Astrocyte of the spinal cord (primary cell): ENCODE measurements at regions not wholly inside any gene's neighbourhood (a gene's known extent, or its start where the extent isn't known, plus 50 kb on each side); places are given as distances from the start of the nearest gene placed in this dataset.

ENCODE experiments used
- DNase-seq: peaks from one replicate; pipeline ENCODE4 v3.0.0; 2011; ENCODE audit warnings: low read depth, low spot score
- H3K4me3 ChIP-seq: 2 replicates; pipeline ENCODE4 v1.5.1; 2011; ENCODE audit warnings: low read depth, mild to moderate bottlenecking, low read length, moderate library complexity
- CTCF ChIP-seq: IDR thresholded peaks from 2 replicates; pipeline ENCODE4 v1.5.1; 2012; ENCODE audit warnings: low read depth, mild to moderate bottlenecking, low read length, inconsistent platforms
- in situ Hi-C: cut with HindIII; loops from 2 replicates; pipeline ENCODE4 v1.10.0; 2017; ENCODE audit warnings: low sequenced_read_pairs

- no peak overlapping the region for H3K4me3 ChIP-seq
- in situ Hi-C loops: no loop called here
- no peak for TF ChIP-seq CTCF
- no peak for DNase-seq
Measured at GRCh38 chr9:135214054-135214640, 126.7 kb downstream of the OLFM1 start.

GRCh38 chr9:135214706-135215105 is 127.2 kb downstream of the OLFM1 start:
- in situ Hi-C loops: no loop called here
- H3K4me3 ChIP-seq: no peak overlapping the region
- TF ChIP-seq CTCF: no peak
- DNase-seq: no peak

- TF ChIP-seq CTCF: no peak
- DNase-seq: no peak
- H3K4me3 ChIP-seq: no peak overlapping the region
- in situ Hi-C loops: no loop called here
Measured at GRCh38 chr9:135215571-135216161, 128.2 kb downstream of the OLFM1 start.

- H3K4me3 ChIP-seq: no peak overlapping the region
- TF ChIP-seq CTCF: no peak
- DNase-seq: no peak
- in situ Hi-C loops: no loop called here
Measured at GRCh38 chr9:135216236-135216635, 128.8 kb downstream of the OLFM1 start.

- TF ChIP-seq CTCF: no peak
- in situ Hi-C loops: no loop called here
- H3K4me3 ChIP-seq: no peak overlapping the region
- DNase-seq: no peak
Measured at GRCh38 chr9:135216791-135217441, 129.4 kb downstream of the OLFM1 start.

- TF ChIP-seq CTCF: no peak
- in situ Hi-C loops: no loop called here
- no peak overlapping the region for H3K4me3 ChIP-seq
- DNase-seq: no peak
Measured at GRCh38 chr9:135217836-135218235, 130.4 kb downstream of the OLFM1 start.
